Peyer's patch (tissue), 4 donors: ENCODE measurements at regions not wholly inside any gene's neighbourhood (a gene's known extent, or its start where the extent isn't known, plus 50 kb on each side); places are given as distances from the start of the nearest gene placed in this dataset.
"Not testable (repeated sequence)": the region's sequence is repeated elsewhere in the genome, so short reads cannot be mapped to it uniquely, and the experiment has no call there.

Experiments
- DNase-seq, 3 donors: peaks; one replicate each; pipeline ENCODE4 v3.0.0-alpha.2; 2017 to 2019
- H3K27ac ChIP-seq, 4 donors: fragments of 200-600 bp; sonication (generic); one replicate each; pipeline ENCODE4 v1.5.1; 2016 to 2019
- H3K27me3 ChIP-seq, 2 donors: fragments of 200-600 bp; sonication (generic); one replicate each; pipeline ENCODE4 v1.5.1; 2019
- H3K36me3 ChIP-seq, 3 donors: fragments of 200-600 bp; sonication (generic); one replicate each; pipeline ENCODE4 v1.5.1; 2016 to 2019
- H3K4me1 ChIP-seq, 4 donors: fragments of 200-600 bp; sonication (generic); one replicate each; pipeline ENCODE4 v1.5.1; 2016 to 2019
- H3K4me3 ChIP-seq, 4 donors: fragments of 200-600 bp; sonication (generic); 1 replicate in 3 of 4; 2 replicates in 1 of 4; pipeline ENCODE4 v1.5.1; 2016 to 2019; ENCODE audit warnings: mild to moderate bottlenecking in 1 of 4
- H3K9me3 ChIP-seq, 4 donors: fragments of 200-600 bp; sonication (generic); one replicate each; pipeline ENCODE4 v1.5.1; 2016 to 2019; ENCODE audit warnings: mild to moderate bottlenecking in 1 of 4
- CTCF ChIP-seq, 6 experiments: fragments of 450-650 bp in 4 of 6; fragments of 200-600 bp in 2 of 6; sonication (generic) in 1 of 6; IDR thresholded peaks; one replicate each; pipeline ENCODE4 v1.5.1; 2017 to 2019; ENCODE audit warnings: antibody characterized with exemption in 6 of 6, mild to moderate bottlenecking in 3 of 6, moderate library complexity in 1 of 6
- POLR2A ChIP-seq, 2 donors: fragments of 450-650 bp; IDR thresholded peaks; one replicate each; pipeline ENCODE4 v1.5.1; 2017; ENCODE audit warnings: antibody characterized with exemption in 2 of 2, mild to moderate bottlenecking in 2 of 2, moderate library complexity in 2 of 2

GRCh38 chr5:87539839-87540238, 127.1 kb upstream of the CCNH start:
- Histone ChIP-seq H3K27ac (no peak overlapping the region), H3K4me3 (no peak overlapping the region), H3K27me3 (no peaks in the 10 kb centered on the region), H3K9me3 (no peaks in the 10 kb centered on the region), H3K36me3 (no peaks in the 10 kb centered on the region), H3K4me1 (no peaks in the 10 kb centered on the region)
- TF ChIP-seq POLR2A (IDR thresholded peaks at IDR 0.05) (no peak), CTCF (IDR thresholded peaks at IDR 0.05) (no peak)
- no peak for DNase-seq

- Histone ChIP-seq H3K9me3 (no peaks in the 10 kb centered on the region), H3K4me3 (no peak overlapping the region), H3K4me1 (no peaks in the 10 kb centered on the region), H3K27ac (no peak overlapping the region), H3K36me3 (no peaks in the 10 kb centered on the region), H3K27me3 (no peaks in the 10 kb centered on the region)
- no peak for DNase-seq
- TF ChIP-seq CTCF (IDR thresholded peaks at IDR 0.05) (no peak), POLR2A (IDR thresholded peaks at IDR 0.05) (no peak)
These were observed 123.6 kb upstream of the CCNH start for GRCh38 chr5:87536365-87536764.

GRCh38 chr5:87535706-87536105, 123.0 kb upstream of the CCNH start:
- H3K4me3 ChIP-seq = no peak overlapping the region
- H3K27ac ChIP-seq = no peak overlapping the region
- no peaks in the 10 kb centered on the region for H3K4me1 ChIP-seq
- DNase-seq = no peak
- no peak for TF ChIP-seq POLR2A (IDR thresholded peaks at IDR 0.05)
- no peak for TF ChIP-seq CTCF (IDR thresholded peaks at IDR 0.05)
- no peaks in the 10 kb centered on the region for H3K9me3 ChIP-seq
- H3K36me3 ChIP-seq = no peaks in the 10 kb centered on the region
- H3K27me3 ChIP-seq = no peaks in the 10 kb centered on the region

GRCh38 chr5:87529486-87530076, 116.9 kb upstream of the CCNH start:
- H3K4me1 ChIP-seq = no peaks in the 10 kb centered on the region
- no peaks in the 10 kb centered on the region for H3K9me3 ChIP-seq
- TF ChIP-seq POLR2A (IDR thresholded peaks at IDR 0.05) (no peak), CTCF (IDR thresholded peaks at IDR 0.05) (no peak)
- no peak for DNase-seq
- no peaks in the 10 kb centered on the region for H3K36me3 ChIP-seq
- no peaks in the 10 kb centered on the region for H3K27me3 ChIP-seq
- no peak overlapping the region for H3K4me3 ChIP-seq
- no peak overlapping the region for H3K27ac ChIP-seq

GRCh38 chr5:87526131-87526530, 113.4 kb upstream of the CCNH start:
- TF ChIP-seq CTCF (IDR thresholded peaks at IDR 0.05) = no peak
- no peak for TF ChIP-seq POLR2A (IDR thresholded peaks at IDR 0.05)
- Histone ChIP-seq H3K27ac (no peak overlapping the region), H3K27me3 (no peaks in the 10 kb centered on the region), H3K4me3 (no peak overlapping the region), H3K4me1 (no peaks in the 10 kb centered on the region), H3K9me3 (no peaks in the 10 kb centered on the region), H3K36me3 (no peaks in the 10 kb centered on the region)
- no peak for DNase-seq

GRCh38 chr5:87524217-87524616, 111.5 kb upstream of the CCNH start:
- Histone ChIP-seq H3K9me3 (no peaks in the 10 kb centered on the region), H3K4me3 (no peak overlapping the region), H3K4me1 (no peaks in the 10 kb centered on the region), H3K36me3 (no peaks in the 10 kb centered on the region), H3K27ac (no peak overlapping the region), H3K27me3 (no peaks in the 10 kb centered on the region)
- DNase-seq = no peak
- TF ChIP-seq CTCF (IDR thresholded peaks at IDR 0.05) (no peak), POLR2A (IDR thresholded peaks at IDR 0.05) (no peak)

- H3K27ac ChIP-seq, H3K4me1 ChIP-seq, H3K36me3 ChIP-seq, H3K4me3 ChIP-seq, H3K9me3 ChIP-seq, H3K27me3 ChIP-seq, DNase-seq: not testable (repeated sequence)
These were observed 99.0 kb upstream of the CCNH start for GRCh38 chr5:87511778-87512177.
